Nephron (organoid): ENCODE measurements at regions not wholly inside any gene's neighbourhood (a gene's known extent, or its start where the extent isn't known, plus 50 kb on each side); places are given as distances from the start of the nearest gene placed in this dataset.

ENCODE experiments used
- H3K27ac Mint-ChIP-seq, 3 experiments: 2 replicates each; pipeline ENCODE4 v1.8.0; 2020; ENCODE audit warnings: mixed read lengths in 3 of 3, mild to moderate bottlenecking in 2 of 3, moderate library complexity in 1 of 3
- H3K27me3 Mint-ChIP-seq: 2 replicates; pipeline ENCODE4 v1.8.0; 2021; ENCODE audit warnings: low read depth, mild to moderate bottlenecking, moderate library complexity, mixed read lengths
- H3K36me3 Mint-ChIP-seq: 2 replicates; pipeline ENCODE4 v1.8.0; 2020; ENCODE audit warnings: low read depth, mixed read lengths
- H3K4me1 Mint-ChIP-seq: 2 replicates; pipeline ENCODE4 v1.8.0; 2020; ENCODE audit warnings: mixed read lengths
- H3K4me3 Mint-ChIP-seq, 3 experiments: 2 replicates each; pipeline ENCODE4 v1.8.0; 2020; ENCODE audit warnings: mild to moderate bottlenecking in 3 of 3, mixed read lengths in 3 of 3, moderate library complexity in 2 of 3
- H3K9me3 Mint-ChIP-seq: 2 replicates; pipeline ENCODE4 v1.8.0; 2020; ENCODE audit warnings: mixed read lengths
- CTCF ChIP-seq, 3 experiments: fragments of 200-600 bp; sonication (generic); IDR thresholded peaks; one replicate each; pipeline ENCODE4 v1.5.0; 2021; ENCODE audit warnings: antibody characterized with exemption in 3 of 3; ENCODE audit not compliant: unreplicated experiment in 3 of 3

GRCh38 chr15:91751611-91752010, 101.9 kb upstream of the SLCO3A1 start:
- Mint-ChIP-seq H3K9me3 (peaks cover 12% of the 10 kb centered on the region), H3K27ac (no peak overlapping the region), H3K27me3 (peaks cover 29% of the 10 kb centered on the region), H3K36me3 (peaks cover 6% of the 10 kb centered on the region), H3K4me1 (no peaks in the 10 kb centered on the region), H3K4me3 (no peak overlapping the region)
- TF ChIP-seq CTCF (IDR thresholded peaks at IDR 0.05; ENCODE audit: unreplicated experiment in 3 of 3) = no peak

- no peak for TF ChIP-seq CTCF (IDR thresholded peaks at IDR 0.05; ENCODE audit: unreplicated experiment in 3 of 3)
- H3K9me3 Mint-ChIP-seq = peaks cover 12% of the 10 kb centered on the region
- peaks cover 6% of the 10 kb centered on the region for H3K36me3 Mint-ChIP-seq
- no peak overlapping the region for H3K27ac Mint-ChIP-seq
- no peaks in the 10 kb centered on the region for H3K4me1 Mint-ChIP-seq
- peaks cover 32% of the 10 kb centered on the region for H3K27me3 Mint-ChIP-seq
- H3K4me3 Mint-ChIP-seq = no peak overlapping the region
These were observed 101.3 kb upstream of the SLCO3A1 start for GRCh38 chr15:91752081-91752785.

- Mint-ChIP-seq H3K4me3 (no peak overlapping the region), H3K4me1 (no peaks in the 10 kb centered on the region), H3K36me3 (no peaks in the 10 kb centered on the region), H3K27ac (no peak overlapping the region), H3K27me3 (peaks cover 34% of the 10 kb centered on the region), H3K9me3 (no peaks in the 10 kb centered on the region)
- no peak for TF ChIP-seq CTCF (IDR thresholded peaks at IDR 0.05; ENCODE audit: unreplicated experiment in 3 of 3)
These were observed 93.9 kb upstream of the SLCO3A1 start for GRCh38 chr15:91759560-91759959.

GRCh38 chr15:91765660-91766059, 87.8 kb upstream of the SLCO3A1 start:
- Mint-ChIP-seq H3K27ac (no peak overlapping the region), H3K4me1 (peaks cover 21% of the 10 kb centered on the region), H3K27me3 (peaks cover 37% of the 10 kb centered on the region), H3K36me3 (no peaks in the 10 kb centered on the region), H3K9me3 (no peaks in the 10 kb centered on the region), H3K4me3 (no peak overlapping the region)
- no peak for TF ChIP-seq CTCF (IDR thresholded peaks at IDR 0.05; ENCODE audit: unreplicated experiment in 3 of 3)

DNA sequence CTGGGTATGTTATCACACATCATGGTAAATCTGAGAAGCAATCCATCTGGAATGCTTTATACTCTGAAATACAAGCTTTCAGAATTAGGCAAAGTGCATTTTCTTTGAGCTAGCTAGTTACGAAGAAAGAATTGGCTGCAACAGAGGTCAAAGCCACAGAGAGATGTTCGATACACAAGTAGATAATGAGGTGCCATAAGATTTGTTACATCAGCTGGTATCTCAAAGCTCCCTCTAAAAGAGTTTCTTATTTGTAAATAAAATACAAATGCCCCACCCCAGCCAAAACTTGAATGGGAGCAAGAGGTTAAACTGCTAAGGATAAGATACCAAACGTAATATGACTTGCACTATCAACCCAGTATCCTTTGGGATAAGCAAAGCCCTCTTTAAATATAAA, 84.0 kb upstream of the SLCO3A1 start:
- peaks cover 30% of the 10 kb centered on the region for H3K27me3 Mint-ChIP-seq
- no peaks in the 10 kb centered on the region for H3K36me3 Mint-ChIP-seq
- H3K27ac Mint-ChIP-seq = no peak overlapping the region
- no peaks in the 10 kb centered on the region for H3K9me3 Mint-ChIP-seq
- peaks cover 21% of the 10 kb centered on the region for H3K4me1 Mint-ChIP-seq
- no peak overlapping the region for H3K4me3 Mint-ChIP-seq
- TF ChIP-seq CTCF (IDR thresholded peaks at IDR 0.05; ENCODE audit: unreplicated experiment in 3 of 3) = no peak

GRCh38 chr15:91769894-91770293, 83.6 kb upstream of the SLCO3A1 start:
- H3K4me3 Mint-ChIP-seq = no peak overlapping the region
- H3K4me1 Mint-ChIP-seq = peaks cover 21% of the 10 kb centered on the region
- TF ChIP-seq CTCF (IDR thresholded peaks at IDR 0.05; ENCODE audit: unreplicated experiment in 3 of 3) = no peak
- peaks cover 30% of the 10 kb centered on the region for H3K27me3 Mint-ChIP-seq
- H3K9me3 Mint-ChIP-seq = no peaks in the 10 kb centered on the region
- no peak overlapping the region for H3K27ac Mint-ChIP-seq
- H3K36me3 Mint-ChIP-seq = no peaks in the 10 kb centered on the region
